ENCODE measurements at regions not wholly inside any gene's neighbourhood (a gene's known extent, or its start where the extent isn't known, plus 50 kb on each side); places are given as distances from the start of the nearest gene placed in this dataset.

- Mint-ChIP-seq H3K27ac (no peak overlapping the region), H3K36me3 (ENCODE audit: low read depth) (no peaks in the 10 kb centered on the region), H3K4me1 (peaks cover 21% of the 10 kb centered on the region), H3K9me3 (ENCODE audit: low read depth) (no peaks in the 10 kb centered on the region), H3K4me3 (no peak overlapping the region), H3K27me3 (peaks cover 9% of the 10 kb centered on the region)
- DNase-seq (no peak), ATAC-seq (no peak)
- intact Hi-C loops (cut with DNase I, micrococcal nuclease): no loop called here
- POLR2A ChIA-PET: interaction anchor here (0.6 kb wide), 1 partner anchor 52 kb away, joined by 5 read pairs; no protein-coding TSS in a partner anchor
- CTCF ChIA-PET: interaction anchor here (0.9 kb wide), 1 partner anchor 273 kb away, joined by 4 read pairs; no protein-coding TSS in a partner anchor
These were observed 252.9 kb upstream of the KRR1 start for GRCh38 chr12:75764091-75764841.

- POLR2A ChIA-PET: interaction anchor here (0.7 kb wide), 1 partner anchor 12 kb away, joined by 8 read pairs; no protein-coding TSS in a partner anchor
- ATAC-seq (no peak), DNase-seq (no peak)
- H3K4me1 Mint-ChIP-seq: peaks cover 13% of the 10 kb centered on the region
- no peaks in the 10 kb centered on the region for H3K9me3 Mint-ChIP-seq (ENCODE audit: low read depth)
- H3K4me3 Mint-ChIP-seq: no peak overlapping the region
- CTCF ChIA-PET: interaction anchor here (0.6 to 1.4 kb wide), 7 partner anchors 10 to 270 kb away, joined by 3 to 6 read pairs (median 3); no protein-coding TSS in a partner anchor
- intact Hi-C loops (cut with DNase I, micrococcal nuclease): no loop called here
- peaks cover 5% of the 10 kb centered on the region for H3K27me3 Mint-ChIP-seq
- H3K36me3 Mint-ChIP-seq (ENCODE audit: low read depth): no peaks in the 10 kb centered on the region
- H3K27ac Mint-ChIP-seq: no peak overlapping the region
These were observed 249.3 kb upstream of the KRR1 start for GRCh38 chr12:75760573-75761294.

- POLR2A ChIA-PET: interaction anchor here (0.6 to 0.7 kb wide), 2 partner anchors 13 to 290 kb away, joined by 8 read pairs; no protein-coding TSS in a partner anchor
- no peak overlapping the region for H3K27ac Mint-ChIP-seq
- peaks cover 15% of the 10 kb centered on the region for H3K4me1 Mint-ChIP-seq
- no peak for DNase-seq
- no peaks in the 10 kb centered on the region for H3K36me3 Mint-ChIP-seq (ENCODE audit: low read depth)
- peak; percentile 96 for ATAC-seq
- H3K27me3 Mint-ChIP-seq: peaks cover 7% of the 10 kb centered on the region
- CTCF ChIA-PET: interaction anchor here (0.7 to 1.4 kb wide), 5 partner anchors 9 to 270 kb away, joined by 3 to 6 read pairs (median 3); no protein-coding TSS in a partner anchor
- H3K9me3 Mint-ChIP-seq (ENCODE audit: low read depth): no peaks in the 10 kb centered on the region
- no peak overlapping the region for H3K4me3 Mint-ChIP-seq
- intact Hi-C loops (cut with DNase I, micrococcal nuclease): no loop called here
These were observed 248.6 kb upstream of the KRR1 start for GRCh38 chr12:75759842-75760572.

GRCh38 chr12:75759196-75759595 is 247.8 kb upstream of the KRR1 start:
- CTCF ChIA-PET: interaction anchor here (0.8 kb wide), 1 partner anchor 34 kb away, joined by 3 read pairs; no protein-coding TSS in a partner anchor
- Mint-ChIP-seq H3K9me3 (ENCODE audit: low read depth) (no peaks in the 10 kb centered on the region), H3K27ac (no peak overlapping the region)

GRCh38 chr12:75756771-75757170 is 245.4 kb upstream of the KRR1 start:
- H3K27ac Mint-ChIP-seq: no peak overlapping the region
- DNase-seq: no peak
- ATAC-seq: no peak
- H3K36me3 Mint-ChIP-seq (ENCODE audit: low read depth): no peaks in the 10 kb centered on the region
- intact Hi-C loops (cut with DNase I, micrococcal nuclease): no loop called here
- H3K4me3 Mint-ChIP-seq: no peak overlapping the region
- CTCF ChIA-PET: interaction anchor here (0.6 to 1.2 kb wide), 2 partner anchors 9 to 132 kb away, joined by 3 to 4 read pairs; no protein-coding TSS in a partner anchor
- peaks cover 21% of the 10 kb centered on the region for H3K4me1 Mint-ChIP-seq
- H3K27me3 Mint-ChIP-seq: peaks cover 6% of the 10 kb centered on the region
- no peaks in the 10 kb centered on the region for H3K9me3 Mint-ChIP-seq (ENCODE audit: low read depth)
- POLR2A ChIA-PET: no interaction called here

More at GRCh38 chr12:75759196-75759595, 247.8 kb upstream of the KRR1 start:
- Mint-ChIP-seq H3K36me3 (ENCODE audit: low read depth) (no peaks in the 10 kb centered on the region), H3K4me1 (peaks cover 21% of the 10 kb centered on the region), H3K27me3 (peaks cover 7% of the 10 kb centered on the region), H3K4me3 (no peak overlapping the region)
- POLR2A ChIA-PET: no interaction called here
- no peak for DNase-seq
- intact Hi-C loops (cut with DNase I, micrococcal nuclease): no loop called here
- no peak for ATAC-seq

- POLR2A ChIA-PET: no interaction called here
- ATAC-seq (no peak), DNase-seq (no peak)
- no peak overlapping the region for H3K4me3 Mint-ChIP-seq
- intact Hi-C loops (cut with DNase I, micrococcal nuclease): no loop called here
- peaks cover 21% of the 10 kb centered on the region for H3K4me1 Mint-ChIP-seq
- peaks cover 6% of the 10 kb centered on the region for H3K27me3 Mint-ChIP-seq
- CTCF ChIA-PET: no interaction called here
- no peak overlapping the region for H3K27ac Mint-ChIP-seq
- no peaks in the 10 kb centered on the region for H3K36me3 Mint-ChIP-seq (ENCODE audit: low read depth)
- H3K9me3 Mint-ChIP-seq (ENCODE audit: low read depth): no peaks in the 10 kb centered on the region
These were observed 244.7 kb upstream of the KRR1 start for GRCh38 chr12:75756111-75756510.

- intact Hi-C loops (cut with DNase I, micrococcal nuclease): no loop called here
- POLR2A ChIA-PET: interaction anchor here (0.5 kb wide), 1 partner anchor 119 kb away, joined by 4 read pairs; no protein-coding TSS in a partner anchor
- no peak for DNase-seq
- ATAC-seq: peak; percentile 26
- no peaks in the 10 kb centered on the region for H3K9me3 Mint-ChIP-seq (ENCODE audit: low read depth)
- CTCF ChIA-PET: no interaction called here
- H3K4me3 Mint-ChIP-seq: no peak overlapping the region
- H3K27me3 Mint-ChIP-seq: peaks cover 6% of the 10 kb centered on the region
- no peaks in the 10 kb centered on the region for H3K36me3 Mint-ChIP-seq (ENCODE audit: low read depth)
- no peak overlapping the region for H3K27ac Mint-ChIP-seq
- H3K4me1 Mint-ChIP-seq: peaks cover 12% of the 10 kb centered on the region
These were observed 243.3 kb upstream of the KRR1 start for GRCh38 chr12:75754698-75755097.

- H3K4me3 Mint-ChIP-seq: no peak overlapping the region
- H3K27me3 Mint-ChIP-seq: peaks cover 6% of the 10 kb centered on the region
- intact Hi-C loops (cut with DNase I, micrococcal nuclease): no loop called here
- ChIA-PET POLR2A (interaction anchor here (0.5 kb wide), 1 partner anchor 120 kb away, joined by 4 read pairs; no protein-coding TSS in a partner anchor), CTCF (interaction anchor here (0.6 kb wide), 1 partner anchor 12 kb away, joined by 3 read pairs; no protein-coding TSS in a partner anchor)
- peaks cover 9% of the 10 kb centered on the region for H3K4me1 Mint-ChIP-seq
- H3K9me3 Mint-ChIP-seq (ENCODE audit: low read depth): no peaks in the 10 kb centered on the region
- H3K27ac Mint-ChIP-seq: no peak overlapping the region
- DNase-seq (no peak), ATAC-seq (no peak)
- H3K36me3 Mint-ChIP-seq (ENCODE audit: low read depth): no peaks in the 10 kb centered on the region
These were observed 242.7 kb upstream of the KRR1 start for GRCh38 chr12:75754141-75754540.

GRCh38 chr12:75751769-75752471 is 240.5 kb upstream of the KRR1 start:
- H3K36me3 Mint-ChIP-seq (ENCODE audit: low read depth): no peaks in the 10 kb centered on the region
- ChIA-PET POLR2A (interaction anchor here (0.6 kb wide), 1 partner anchor 1599 kb away, joined by 4 read pairs; no protein-coding TSS in a partner anchor), CTCF (no interaction called here)
- intact Hi-C loops (cut with DNase I, micrococcal nuclease): no loop called here
- no peaks in the 10 kb centered on the region for H3K9me3 Mint-ChIP-seq (ENCODE audit: low read depth)
- H3K4me1 Mint-ChIP-seq: peaks cover 9% of the 10 kb centered on the region
- ATAC-seq (no peak), DNase-seq (no peak)
- peaks cover 4% of the 10 kb centered on the region for H3K27me3 Mint-ChIP-seq
- no peak overlapping the region for H3K27ac Mint-ChIP-seq
- no peak overlapping the region for H3K4me3 Mint-ChIP-seq

- ATAC-seq (no peak), DNase-seq (no peak)
- peaks cover 9% of the 10 kb centered on the region for H3K4me1 Mint-ChIP-seq
- ChIA-PET POLR2A (interaction anchor here (0.7 kb wide), 1 partner anchor 281 kb away, joined by 4 read pairs; the partner anchor contains the start of gene PHLDA1), CTCF (interaction anchor here (0.7 to 1.7 kb wide), 2 partner anchors 9 to 15 kb away, joined by 3 to 6 read pairs; no protein-coding TSS in a partner anchor)
- no peak overlapping the region for H3K27ac Mint-ChIP-seq
- H3K27me3 Mint-ChIP-seq: peaks cover 6% of the 10 kb centered on the region
- H3K9me3 Mint-ChIP-seq (ENCODE audit: low read depth): no peaks in the 10 kb centered on the region
- no peak overlapping the region for H3K4me3 Mint-ChIP-seq
- no peaks in the 10 kb centered on the region for H3K36me3 Mint-ChIP-seq (ENCODE audit: low read depth)
- intact Hi-C loops (cut with DNase I, micrococcal nuclease): no loop called here
These were observed 239.4 kb upstream of the KRR1 start for GRCh38 chr12:75750716-75751306.
